ENCODE measurements at regions not wholly inside any gene's neighbourhood (a gene's known extent, or its start where the extent isn't known, plus 50 kb on each side); places are given as distances from the start of the nearest gene placed in this dataset.

DNA sequence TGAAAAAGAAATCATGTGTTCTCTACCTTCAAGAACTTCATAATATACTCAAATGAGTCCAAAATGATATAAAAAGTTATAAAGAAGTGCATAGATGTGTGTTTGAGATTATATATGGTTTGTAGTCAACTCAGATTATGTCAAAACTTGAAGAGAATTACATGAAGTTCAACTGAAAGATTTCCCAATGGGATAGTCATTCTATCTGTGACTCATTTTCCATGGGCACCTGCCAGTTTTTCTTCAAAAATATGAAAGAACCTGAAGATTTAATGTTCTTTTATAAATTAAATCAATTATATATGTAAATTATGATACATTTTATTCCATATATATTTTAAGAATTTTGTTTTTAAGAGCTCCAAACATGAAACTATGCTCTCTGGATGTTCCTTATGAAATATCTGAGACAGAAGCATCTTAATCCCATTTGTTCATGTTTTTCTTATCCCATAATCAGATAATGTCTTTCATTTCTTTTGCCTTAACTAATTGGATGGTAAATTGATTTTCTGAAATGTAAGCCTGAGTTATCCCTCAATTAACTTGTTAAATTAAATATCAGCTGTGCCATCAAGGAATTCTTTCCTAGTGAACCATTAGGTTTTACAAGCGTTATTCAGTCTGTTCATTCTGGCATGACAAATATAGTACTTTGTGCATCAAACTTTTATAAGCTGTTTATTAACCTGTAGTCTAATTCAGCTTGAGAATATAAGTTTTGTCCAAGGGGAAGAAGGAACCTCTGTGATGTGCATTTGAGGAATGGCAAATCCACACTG lies 387.1 kb downstream of the IPMK start:
- no peak for DNase-seq (ENCODE audit: low read depth in 2 of 2)

GRCh38 chr10:57874810-57875209 lies 392.9 kb downstream of the IPMK start:
- DNase-seq (ENCODE audit: low read depth in 2 of 2): no peak

DNA sequence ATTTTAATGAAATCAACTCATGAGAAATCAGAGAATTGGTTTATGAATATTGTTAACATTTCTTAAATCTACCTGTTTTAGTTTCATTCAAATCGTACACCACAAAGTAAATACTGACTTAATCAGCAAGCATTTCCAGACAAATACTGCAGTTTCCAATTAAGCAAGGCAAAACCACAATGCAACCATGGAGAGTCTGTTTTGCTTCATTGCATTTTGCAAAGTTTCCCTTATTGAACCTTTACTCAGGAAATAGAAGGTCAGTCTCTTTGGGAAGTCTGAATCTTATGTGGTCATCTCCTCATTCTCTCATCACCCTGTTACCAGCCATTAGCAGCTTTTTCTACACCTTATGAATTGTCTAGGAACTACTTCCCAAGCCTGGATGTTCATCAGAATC lies 400.5 kb downstream of the IPMK start:
- no peak for DNase-seq (ENCODE audit: low read depth in 2 of 2)

- no peak for DNase-seq (ENCODE audit: low read depth in 2 of 2)
These were observed 402.7 kb downstream of the IPMK start for GRCh38 chr10:57864765-57865680.

GRCh38 chr10:57849691-57850357 lies 417.9 kb downstream of the IPMK start:
- DNase-seq (ENCODE audit: low read depth in 2 of 2): no peak

GRCh38 chr10:57846307-57847065 lies 421.2 kb downstream of the IPMK start:
- no peak for DNase-seq (ENCODE audit: low read depth in 2 of 2)

- no peak for DNase-seq (ENCODE audit: low read depth in 2 of 2)
These were observed 423.2 kb downstream of the IPMK start for GRCh38 chr10:57844387-57844998.

DNA sequence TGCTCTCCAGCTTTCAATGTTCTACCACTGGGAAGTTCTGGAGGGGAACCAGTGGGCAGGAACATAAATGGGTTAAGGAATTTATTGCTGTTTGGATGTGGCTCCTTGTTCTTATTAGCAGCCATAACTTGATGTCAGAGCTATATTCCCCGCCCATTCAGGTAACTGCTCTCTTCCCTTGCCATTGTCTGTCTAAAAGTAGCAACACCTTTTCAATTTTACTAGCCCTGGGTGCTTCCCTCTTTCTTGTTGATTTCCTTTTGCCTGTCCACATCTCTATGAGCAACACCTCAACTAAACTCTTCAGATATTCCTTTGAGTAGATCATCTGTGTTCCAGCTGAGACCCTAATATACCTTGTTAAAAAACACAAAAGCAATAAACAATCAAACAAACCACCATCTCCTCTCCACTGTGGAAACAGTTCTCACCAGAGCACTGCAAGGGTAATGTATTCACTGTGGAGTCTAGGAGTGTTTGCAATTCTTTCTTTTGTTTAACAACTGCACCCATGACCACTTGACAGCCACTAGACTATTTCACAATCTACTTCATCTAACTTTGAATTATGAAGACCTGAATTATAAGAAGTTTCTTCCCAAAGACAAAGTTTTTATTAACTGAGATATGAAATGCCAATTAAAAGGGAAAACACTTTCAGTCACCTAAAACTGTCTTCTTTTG lies 436.7 kb downstream of the IPMK start:
- DNase-seq (ENCODE audit: low read depth in 2 of 2): no peak

- no peak for DNase-seq (ENCODE audit: low read depth in 2 of 2)
These were observed 442.7 kb downstream of the IPMK start for GRCh38 chr10:57825015-57825414.

DNA sequence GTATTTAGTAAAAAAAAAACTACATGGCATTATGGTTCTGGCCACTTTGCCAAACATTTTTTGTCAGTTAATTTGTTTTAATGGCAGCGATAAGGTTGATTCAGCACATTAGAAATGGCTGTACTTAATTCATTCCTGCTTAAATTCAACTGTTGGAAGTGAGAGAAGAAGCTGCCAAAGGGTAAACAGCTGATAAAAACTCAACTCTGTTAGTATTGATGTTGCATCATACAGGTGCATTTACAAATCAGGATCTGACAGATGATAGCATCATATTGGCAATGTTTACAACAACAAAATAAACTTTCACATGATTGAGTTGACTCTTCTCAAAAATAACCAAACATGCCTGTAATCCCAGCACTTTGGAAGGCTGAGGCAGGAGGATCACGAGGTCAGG lies 444.3 kb downstream of the IPMK start:
- no peak for DNase-seq (ENCODE audit: low read depth in 2 of 2)

GRCh38 chr10:57822965-57823364 lies 444.7 kb downstream of the IPMK start:
- no peak for DNase-seq (ENCODE audit: low read depth in 2 of 2)

- no peak for DNase-seq (ENCODE audit: low read depth in 2 of 2)
These were observed 449.2 kb downstream of the IPMK start for GRCh38 chr10:57818522-57818921.

- DNase-seq (ENCODE audit: low read depth in 2 of 2): no peak
These were observed 450.0 kb downstream of the IPMK start for GRCh38 chr10:57817741-57818140.

DNA sequence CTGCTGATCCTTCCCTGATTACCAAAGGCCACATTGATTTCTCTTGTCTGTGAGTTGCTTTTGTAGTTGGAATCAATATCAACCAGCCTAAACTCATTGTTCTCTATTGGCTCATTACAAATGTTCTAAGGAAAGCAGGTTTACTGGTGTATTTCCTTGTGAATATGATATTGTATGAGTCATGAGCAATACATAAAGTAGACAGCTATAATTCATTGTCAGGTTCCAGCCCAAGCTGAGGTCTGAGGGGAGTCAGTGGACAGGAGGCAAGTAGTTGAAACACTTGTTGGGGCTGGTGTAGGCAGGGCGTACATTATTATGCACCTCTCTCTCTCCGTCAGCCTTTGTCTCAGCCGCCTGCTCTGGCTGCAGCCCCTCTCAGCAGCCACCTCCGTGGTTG lies 451.7 kb downstream of the IPMK start:
- no peak for DNase-seq (ENCODE audit: low read depth in 2 of 2)

DNA sequence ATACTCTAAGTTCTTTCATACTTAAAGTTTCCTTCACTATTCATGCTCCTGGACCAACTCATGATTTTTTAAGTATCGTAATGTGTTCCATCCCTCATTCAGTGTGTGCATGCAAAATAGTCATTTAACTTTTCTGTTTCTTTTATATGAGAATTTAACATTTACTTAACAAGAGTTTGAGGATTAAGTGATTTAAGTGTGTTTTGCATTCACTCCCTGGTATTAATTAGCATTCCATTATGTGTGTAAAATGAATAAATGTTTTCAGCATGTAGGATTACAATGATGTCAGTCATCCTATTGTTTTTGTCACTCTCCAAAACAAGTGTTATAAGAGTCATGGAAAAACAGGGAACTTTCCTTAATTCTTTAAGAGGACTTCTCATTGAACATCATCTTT lies 457.7 kb downstream of the IPMK start:
- DNase-seq (ENCODE audit: low read depth in 2 of 2): no peak

- DNase-seq (ENCODE audit: low read depth in 2 of 2): no peak
These were observed 459.8 kb downstream of the IPMK start for GRCh38 chr10:57807906-57808305.

GRCh38 chr10:57806675-57807074 lies 461.0 kb downstream of the IPMK start:
- no peak for DNase-seq (ENCODE audit: low read depth in 2 of 2)

- DNase-seq (ENCODE audit: low read depth in 2 of 2): no peak
These were observed 468.1 kb downstream of the IPMK start for GRCh38 chr10:57799625-57800024.

- no peak for DNase-seq (ENCODE audit: low read depth in 2 of 2)
These were observed 468.9 kb downstream of the IPMK start for GRCh38 chr10:57798830-57799229.

DNA sequence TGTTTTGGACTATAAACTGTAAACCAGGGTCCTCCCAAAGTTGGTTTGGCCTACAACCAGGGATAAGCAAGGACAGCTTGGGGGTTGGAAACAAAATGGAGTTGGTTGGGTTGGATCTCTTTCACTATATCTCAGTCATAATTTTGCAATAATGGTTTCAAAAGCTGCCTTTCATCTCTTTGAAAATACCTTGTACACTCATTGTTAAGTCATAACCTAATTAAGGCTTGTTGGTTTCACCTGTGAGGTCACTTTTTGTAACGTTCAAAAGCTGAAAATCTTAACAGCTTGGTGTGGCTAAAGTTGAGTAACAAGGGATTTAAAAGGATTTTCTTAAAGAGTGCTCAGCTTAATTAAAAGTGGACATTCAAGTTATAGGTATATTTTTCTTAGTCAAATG lies 476.1 kb downstream of the IPMK start:
- no peak for DNase-seq (ENCODE audit: low read depth in 2 of 2)

GRCh38 chr10:57790703-57791102 lies 477.0 kb downstream of the IPMK start:
- DNase-seq (ENCODE audit: low read depth in 2 of 2): no peak
